ENCODE measurements at regions not wholly inside any gene's neighbourhood (a gene's known extent, or its start where the extent isn't known, plus 50 kb on each side); places are given as distances from the start of the nearest gene placed in this dataset.

- no peak for DNase-seq (ENCODE audit: low read depth in 2 of 2)
- no peak overlapping the region for H3K4me3 ChIP-seq (replicated peaks in 1 of 2; ENCODE audit: low read depth in 2 of 2, low read length in 2 of 2)
- TF ChIP-seq CTCF (IDR thresholded peaks at IDR 0.05; ENCODE audit: low read depth, low read length): no peak
Observed at GRCh38 chr7:124514471-124514870, 251.1 kb downstream of the GPR37 start.

- no peak overlapping the region for H3K4me3 ChIP-seq (replicated peaks in 1 of 2; ENCODE audit: low read depth in 2 of 2, low read length in 2 of 2)
- DNase-seq (ENCODE audit: low read depth in 2 of 2): no peak
- no peak for TF ChIP-seq CTCF (IDR thresholded peaks at IDR 0.05; ENCODE audit: low read depth, low read length)
Observed at GRCh38 chr7:124497176-124497575, 268.4 kb downstream of the GPR37 start.

- no peak for DNase-seq (ENCODE audit: low read depth in 2 of 2)
- TF ChIP-seq CTCF (IDR thresholded peaks at IDR 0.05; ENCODE audit: low read depth, low read length): no peak
- no peak overlapping the region for H3K4me3 ChIP-seq (replicated peaks in 1 of 2; ENCODE audit: low read depth in 2 of 2, low read length in 2 of 2)
Observed at GRCh38 chr7:124489925-124490324, 275.7 kb downstream of the GPR37 start.

- TF ChIP-seq CTCF (IDR thresholded peaks at IDR 0.05; ENCODE audit: low read depth, low read length): no peak
- no peak for DNase-seq (ENCODE audit: low read depth in 2 of 2)
- H3K4me3 ChIP-seq (replicated peaks in 1 of 2; ENCODE audit: low read depth in 2 of 2, low read length in 2 of 2): no peak overlapping the region
Observed at GRCh38 chr7:124489082-124489819, 276.3 kb downstream of the GPR37 start.

- no peak for TF ChIP-seq CTCF (IDR thresholded peaks at IDR 0.05; ENCODE audit: low read depth, low read length)
- H3K4me3 ChIP-seq (replicated peaks in 1 of 2; ENCODE audit: low read depth in 2 of 2, low read length in 2 of 2): no peak overlapping the region
Observed at GRCh38 chr7:124482229-124482628, 283.4 kb downstream of the GPR37 start.

GRCh38 chr7:124480821-124481290 is 284.7 kb downstream of the GPR37 start:
- no peak for TF ChIP-seq CTCF (IDR thresholded peaks at IDR 0.05; ENCODE audit: low read depth, low read length)
- no peak overlapping the region for H3K4me3 ChIP-seq (replicated peaks in 1 of 2; ENCODE audit: low read depth in 2 of 2, low read length in 2 of 2)
- no peak for DNase-seq (ENCODE audit: low read depth in 2 of 2)

More at GRCh38 chr7:124482229-124482628, 283.4 kb downstream of the GPR37 start:
- DNase-seq (ENCODE audit: low read depth in 2 of 2): no peak
